ENCODE measurements at regions not wholly inside any gene's neighbourhood (a gene's known extent, or its start where the extent isn't known, plus 50 kb on each side); places are given as distances from the start of the nearest gene placed in this dataset.

- no peak for DNase-seq
Measured at GRCh38 chr17:65442691-65443090, 118.8 kb downstream of the AXIN2 start.

GRCh38 chr17:65442250-65442649 is 119.2 kb downstream of the AXIN2 start:
- no peak for DNase-seq

DNA sequence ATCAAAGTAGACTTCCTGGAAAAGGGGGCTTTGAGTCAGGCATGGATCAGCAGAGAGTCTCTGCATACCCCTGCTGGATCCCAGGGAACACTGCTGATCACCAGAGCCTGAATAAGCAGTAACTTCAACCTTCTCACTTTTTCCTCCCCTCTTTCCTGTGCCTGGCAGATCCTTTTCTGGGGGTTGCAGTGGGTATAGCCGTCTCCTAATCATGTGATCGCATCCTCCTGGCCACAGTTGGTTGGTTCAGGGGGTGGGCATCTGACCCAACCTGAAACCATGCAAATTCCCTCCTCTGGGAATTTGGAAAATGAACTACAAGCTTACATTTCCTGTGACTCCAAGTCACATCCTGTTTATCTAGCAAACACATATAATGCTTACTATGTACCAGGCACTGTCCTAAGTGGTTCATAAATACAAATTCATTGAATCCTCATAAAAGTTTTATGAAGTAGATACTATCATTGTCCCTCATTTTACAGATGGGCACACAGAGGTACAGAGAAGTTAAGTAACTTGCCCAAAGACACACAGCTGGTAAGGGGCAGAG is 120.3 kb downstream of the AXIN2 start:
- DNase-seq, result no peak

DNA sequence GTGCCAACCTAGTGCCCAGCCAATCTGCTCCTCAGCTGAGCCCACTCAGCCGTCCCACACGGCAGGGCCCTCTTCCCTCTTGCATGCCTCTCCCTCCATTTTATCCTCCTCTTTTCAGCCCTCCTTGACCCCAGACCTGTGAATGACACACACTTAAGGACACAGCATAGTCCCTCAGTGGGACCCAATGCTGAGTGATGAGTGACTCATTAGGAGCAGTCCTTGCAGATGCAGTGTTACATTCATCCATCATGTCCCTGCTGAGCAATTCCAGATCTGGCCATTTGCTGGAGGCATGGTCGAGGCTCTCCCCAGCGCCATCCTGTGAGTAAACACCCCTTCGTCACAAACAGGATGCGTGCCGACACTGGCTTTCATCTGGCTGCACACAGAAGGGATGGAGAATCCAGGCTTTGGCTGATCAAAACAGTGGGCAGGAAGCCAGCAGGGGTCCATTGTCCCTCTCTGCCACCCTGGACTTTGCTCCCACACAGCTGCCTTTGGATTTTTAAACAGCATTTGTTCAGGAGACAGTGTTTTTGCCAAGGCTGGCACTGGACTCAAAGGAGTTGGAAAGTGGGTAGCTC is 122.6 kb downstream of the AXIN2 start:
- no peak for DNase-seq

DNA sequence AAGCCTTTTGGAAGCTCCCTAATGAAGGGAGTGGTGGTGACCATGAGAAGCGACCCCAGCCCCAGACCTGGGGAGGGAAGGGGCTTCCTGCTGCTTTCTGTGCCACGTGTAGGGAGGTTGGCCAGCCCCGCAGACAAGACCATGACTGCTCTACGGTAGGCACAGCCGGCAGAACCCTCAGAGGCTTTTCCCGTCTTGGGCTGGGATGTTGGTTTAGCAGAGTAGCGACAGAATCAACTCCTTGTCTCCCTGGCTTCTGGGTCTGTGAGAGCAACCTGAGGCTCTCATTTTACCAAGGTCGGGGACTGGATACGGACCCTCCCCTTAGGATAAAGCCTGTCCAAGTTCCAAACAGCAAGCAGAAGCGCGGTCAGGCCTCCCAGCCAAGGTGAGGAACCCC is 123.3 kb downstream of the AXIN2 start:
- DNase-seq, result no peak

- DNase-seq, result no peak
Measured at GRCh38 chr17:65436871-65437270, 124.6 kb downstream of the AXIN2 start.

GRCh38 chr17:65434878-65435277 is 126.6 kb downstream of the AXIN2 start:
- no peak for DNase-seq

DNA sequence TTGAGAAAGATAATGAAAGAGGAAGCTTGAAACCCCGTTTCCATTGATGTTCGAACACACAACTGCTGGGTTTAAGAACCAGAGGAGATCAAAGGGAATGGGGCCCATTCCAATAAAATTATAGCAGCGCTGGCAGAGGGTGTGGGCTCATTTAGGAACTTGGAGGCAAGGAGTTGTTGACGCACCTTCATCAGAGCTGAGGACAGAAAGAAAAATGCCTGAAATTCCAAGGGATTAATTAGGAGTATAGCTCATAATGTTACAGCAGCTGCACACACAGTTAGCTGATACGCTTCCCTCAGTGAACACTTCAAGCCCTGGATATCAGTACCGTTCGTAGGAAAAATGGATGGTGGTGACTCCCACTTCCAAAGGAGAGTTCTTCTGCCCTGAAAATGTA is 127.2 kb downstream of the AXIN2 start:
- DNase-seq, result no peak

DNA sequence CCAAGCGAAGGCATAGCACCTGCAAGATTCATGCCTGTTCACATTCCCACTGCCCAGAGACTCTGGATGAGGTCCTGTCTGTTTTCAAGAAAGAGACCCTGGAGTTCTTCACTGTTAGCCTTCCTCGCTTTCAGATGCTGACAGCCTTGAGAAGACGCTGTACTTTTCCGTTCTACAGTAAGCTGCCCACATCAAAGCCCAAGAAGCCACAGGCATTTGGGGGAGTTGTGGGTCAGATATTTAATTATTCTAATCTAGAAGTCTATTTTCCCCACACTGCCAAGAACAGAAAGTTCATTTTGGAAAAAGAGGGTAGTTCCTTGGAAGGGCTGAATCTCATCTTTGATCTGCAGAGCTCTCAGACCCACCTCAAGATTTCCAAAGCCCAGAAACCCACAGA is 127.9 kb downstream of the AXIN2 start:
- DNase-seq, result no peak

- DNase-seq, result no peak
Measured at GRCh38 chr17:65433157-65433556, 128.3 kb downstream of the AXIN2 start.

- no peak for DNase-seq
Measured at GRCh38 chr17:65431116-65431515, 130.3 kb downstream of the AXIN2 start.

GRCh38 chr17:65430209-65430833 is 131.1 kb downstream of the AXIN2 start:
- DNase-seq, result no peak

- no peak for DNase-seq
Measured at GRCh38 chr17:65423346-65424140, 137.9 kb downstream of the AXIN2 start.

GRCh38 chr17:65418622-65419021 is 142.8 kb downstream of the AXIN2 start:
- DNase-seq, result no peak

DNA sequence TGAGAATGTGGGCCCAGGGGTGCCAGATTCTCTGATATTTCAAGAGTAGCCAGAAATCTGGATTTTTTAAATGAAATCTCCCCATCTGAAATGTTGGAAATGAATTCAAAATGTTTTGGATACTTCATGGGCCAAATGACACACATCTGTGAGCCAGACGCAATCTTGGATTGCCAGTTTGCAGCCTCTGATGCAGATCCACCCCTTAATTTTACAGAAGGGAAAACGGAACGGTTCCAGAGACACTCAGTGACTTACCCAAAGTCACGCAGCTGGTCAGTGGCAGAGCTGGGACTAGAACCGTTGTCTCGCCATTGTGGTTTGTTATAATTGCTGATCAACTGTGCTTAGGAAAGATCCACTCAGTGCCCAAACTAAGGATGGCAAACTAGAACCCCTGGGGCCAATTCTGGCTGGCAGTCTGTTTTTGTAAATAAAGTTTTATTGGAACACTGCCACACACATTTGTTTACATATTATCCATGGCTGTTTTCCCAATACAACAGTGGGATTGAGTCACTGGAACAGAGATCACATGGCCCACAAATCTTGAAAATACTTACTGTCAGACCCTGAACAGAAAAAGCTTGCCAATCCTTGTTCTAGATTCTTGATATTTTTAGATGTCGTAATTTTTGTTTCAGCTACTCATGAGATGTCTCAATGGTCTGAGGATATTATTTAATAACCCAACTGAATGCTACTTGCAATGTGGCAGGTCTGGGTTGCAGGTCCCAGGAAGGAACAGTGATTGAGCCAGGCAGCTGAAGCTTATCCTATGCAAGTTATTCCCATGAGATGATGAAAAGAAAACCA is 143.8 kb downstream of the AXIN2 start:
- DNase-seq, result no peak

- no peak for DNase-seq
Measured at GRCh38 chr17:65415991-65416390, 145.5 kb downstream of the AXIN2 start.

- DNase-seq, result no peak
Measured at GRCh38 chr17:65413390-65413789, 148.1 kb downstream of the AXIN2 start.

- no peak for DNase-seq
Measured at GRCh38 chr17:65409381-65409780, 152.1 kb downstream of the AXIN2 start.

DNA sequence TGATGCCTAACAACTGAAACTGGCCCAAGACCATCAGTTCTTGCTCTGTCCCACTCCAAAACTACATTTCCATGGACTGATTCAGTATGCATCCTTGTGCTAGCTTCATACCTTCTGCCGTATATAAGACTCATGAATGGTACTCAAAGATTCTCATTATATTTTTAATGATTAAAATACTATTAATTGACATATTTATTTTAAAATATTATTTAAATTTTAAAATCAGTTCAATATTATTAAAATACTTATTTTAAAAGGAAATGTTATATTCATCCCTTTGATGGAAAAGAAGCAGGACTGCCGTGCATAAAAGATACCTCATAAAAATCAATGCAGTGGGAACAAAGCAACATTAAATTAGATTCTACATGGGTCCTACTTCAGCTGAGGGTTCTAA is 153.4 kb downstream of the AXIN2 start:
- DNase-seq, result no peak

- DNase-seq, result no peak
Measured at GRCh38 chr17:65407017-65407416, 154.4 kb downstream of the AXIN2 start.

DNA sequence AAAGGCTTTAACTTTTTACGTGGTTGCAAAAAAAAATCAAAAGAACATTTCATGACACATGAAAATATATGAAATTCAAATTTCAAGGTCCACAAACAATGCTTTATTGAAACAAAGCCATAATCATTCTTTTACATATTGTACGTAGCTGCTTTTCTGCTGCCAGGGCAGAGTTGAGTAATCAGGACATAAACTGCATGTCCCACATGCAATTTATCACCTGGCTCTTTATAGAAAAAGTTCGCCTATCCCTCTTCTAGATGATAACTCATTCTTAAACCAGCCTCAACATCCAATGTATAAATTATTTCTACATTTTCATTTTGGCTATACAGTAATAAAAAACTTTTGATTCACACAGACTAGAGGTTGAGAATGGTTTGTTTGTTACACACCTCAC is 154.9 kb downstream of the AXIN2 start:
- no peak for DNase-seq

DNA sequence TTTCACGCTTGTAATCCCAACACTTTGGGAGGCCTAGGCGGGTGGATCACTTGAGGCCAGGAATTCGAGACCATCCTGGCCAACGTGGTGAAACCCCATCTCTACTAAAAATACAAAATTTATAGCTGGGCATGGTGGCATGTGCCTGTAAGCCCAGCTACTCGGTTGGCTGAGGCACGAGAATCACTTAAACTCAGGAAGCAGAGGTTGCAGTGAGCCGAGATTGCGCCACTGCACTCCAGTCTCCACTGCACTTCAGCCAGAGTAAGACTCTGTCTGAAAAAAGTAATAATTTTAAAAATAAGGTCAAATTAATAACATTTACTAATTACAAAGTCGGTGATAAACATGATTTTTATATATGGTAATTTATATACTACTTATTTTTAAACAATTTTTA is 155.9 kb downstream of the AXIN2 start:
- no peak for DNase-seq

DNA sequence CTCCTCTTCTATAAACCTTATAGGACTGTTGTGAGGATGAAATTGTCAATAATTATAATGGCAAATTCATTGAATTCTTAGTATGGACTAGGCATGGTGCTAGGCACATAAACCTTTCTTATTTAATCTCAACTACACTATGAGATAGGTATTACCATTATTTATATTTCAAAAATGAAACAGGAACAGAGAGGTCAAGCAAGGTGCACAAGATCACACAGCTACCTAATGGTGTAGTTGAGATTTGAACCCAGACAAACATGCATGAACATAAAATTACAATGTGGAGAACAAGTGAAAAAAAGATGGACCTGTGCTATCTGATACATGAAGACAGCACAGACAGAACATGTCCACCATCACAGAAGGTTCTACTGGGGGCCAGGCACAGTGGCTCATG is 156.7 kb downstream of the AXIN2 start:
- no peak for DNase-seq
